Lower lobe of right lung (tissue), 2 donors: ENCODE measurements at regions not wholly inside any gene's neighbourhood (a gene's known extent, or its start where the extent isn't known, plus 50 kb on each side); places are given as distances from the start of the nearest gene placed in this dataset.

ENCODE experiments used
- ATAC-seq, 2 donors: fragments of 200-7000 bp; cut with Tn5 transposase; one replicate each; pipeline ENCODE4 v1.9.1; 2020 to 2022; ENCODE audit warnings: mild to moderate bottlenecking in 2 of 2, moderate library complexity in 2 of 2
- DNase-seq: peaks from one replicate; pipeline ENCODE4 v3.0.0-alpha.2; 2020
- H3K27ac ChIP-seq: fragments of 200-600 bp; one replicate; pipeline ENCODE4 v1.8.0; 2022
- H3K27me3 ChIP-seq: fragments of 200-600 bp; one replicate; pipeline ENCODE4 v1.8.0; 2022; ENCODE audit warnings: low read depth
- H3K36me3 ChIP-seq: fragments of 200-600 bp; one replicate; pipeline ENCODE4 v1.8.0; 2022; ENCODE audit warnings: mild to moderate bottlenecking
- H3K4me1 ChIP-seq: fragments of 200-600 bp; one replicate; pipeline ENCODE4 v1.8.0; 2022
- H3K4me3 ChIP-seq: fragments of 200-600 bp; one replicate; pipeline ENCODE4 v1.8.0; 2022; ENCODE audit warnings: mild to moderate bottlenecking
- H3K9me3 ChIP-seq: fragments of 200-600 bp; one replicate; pipeline ENCODE4 v1.8.0; 2022
- intact Hi-C: fragments of 100-400 bp; cut with DNase I; formaldehyde crosslinking; loops from one replicate; pipeline ENCODE4 v1.11.0; 2022
- TF ChIP-seq, protein P1 (sequence below): fragments of 200-600 bp; IDR thresholded peaks from one replicate; pipeline ENCODE4 v1.8.0; 2022; ENCODE audit warnings: antibody characterized with exemption, mild to moderate bottlenecking
- donor health status: DM: no; HTN: yes; CAD: no; lungs with severe emphysema.

DNA sequence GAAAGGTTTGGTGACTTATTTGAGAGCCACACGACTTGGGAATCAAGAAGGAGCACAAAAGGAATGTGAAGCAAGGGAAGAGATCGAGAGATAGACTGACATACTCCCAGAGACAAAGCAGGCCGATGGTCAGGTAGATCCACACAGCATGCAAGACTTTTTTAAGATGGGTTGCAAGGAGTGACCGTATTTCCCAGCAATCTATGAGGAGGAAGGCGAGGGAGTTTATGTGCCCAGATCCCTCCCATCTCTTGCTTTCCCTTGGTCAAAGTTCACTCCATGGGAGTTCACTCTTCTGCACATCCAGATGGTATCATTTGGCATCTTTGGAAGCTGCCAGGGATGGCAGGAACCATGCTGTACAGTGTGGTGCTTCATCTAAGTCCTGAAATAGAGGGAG is 148.9 kb downstream of the RMI1 start:
- DNase-seq = no peak
- ATAC-seq = no peak

DNA sequence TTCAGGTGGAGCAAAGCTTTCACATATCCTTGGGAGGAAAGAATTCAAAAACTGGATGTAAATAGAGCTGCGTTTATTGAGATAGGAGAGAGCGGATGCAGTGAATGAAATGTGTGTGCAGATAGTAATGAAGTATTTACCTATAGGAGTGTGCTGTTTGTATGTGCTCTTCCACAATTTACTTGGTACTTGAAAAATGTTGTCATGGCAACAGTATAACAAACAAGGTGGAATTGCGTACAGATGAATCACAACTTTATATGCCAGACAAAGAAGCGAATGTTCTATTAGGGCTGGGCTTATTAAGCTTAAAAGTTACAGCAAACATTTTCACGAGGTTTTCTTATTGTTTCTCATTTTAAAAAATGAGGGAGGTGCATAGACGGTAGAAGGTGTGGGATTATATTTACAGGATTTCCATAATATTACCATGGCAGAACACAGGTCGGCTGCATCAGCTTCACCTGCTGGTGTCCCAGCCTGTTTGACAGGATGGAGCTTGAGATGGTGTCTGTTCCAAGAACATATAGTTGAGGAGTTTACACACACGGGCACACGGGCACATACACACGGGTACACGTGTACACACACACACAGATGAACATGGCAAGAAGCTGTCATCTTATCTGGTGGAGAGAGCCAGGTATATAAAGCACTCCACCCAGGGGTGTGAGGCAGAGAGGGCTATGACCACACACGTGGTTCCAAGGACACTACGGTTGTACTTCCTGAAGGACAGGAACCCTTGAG is 155.7 kb downstream of the RMI1 start:
- Histone ChIP-seq H3K27me3 (peaks cover 15% of the 10 kb centered on the region), H3K4me1 (peaks cover 22% of the 10 kb centered on the region), H3K9me3 (no peaks in the 10 kb centered on the region), H3K27ac (no peak overlapping the region), H3K4me3 (no peak overlapping the region), H3K36me3 (no peaks in the 10 kb centered on the region)
- intact Hi-C loops = no loop called here
- TF ChIP-seq, protein P1, sequence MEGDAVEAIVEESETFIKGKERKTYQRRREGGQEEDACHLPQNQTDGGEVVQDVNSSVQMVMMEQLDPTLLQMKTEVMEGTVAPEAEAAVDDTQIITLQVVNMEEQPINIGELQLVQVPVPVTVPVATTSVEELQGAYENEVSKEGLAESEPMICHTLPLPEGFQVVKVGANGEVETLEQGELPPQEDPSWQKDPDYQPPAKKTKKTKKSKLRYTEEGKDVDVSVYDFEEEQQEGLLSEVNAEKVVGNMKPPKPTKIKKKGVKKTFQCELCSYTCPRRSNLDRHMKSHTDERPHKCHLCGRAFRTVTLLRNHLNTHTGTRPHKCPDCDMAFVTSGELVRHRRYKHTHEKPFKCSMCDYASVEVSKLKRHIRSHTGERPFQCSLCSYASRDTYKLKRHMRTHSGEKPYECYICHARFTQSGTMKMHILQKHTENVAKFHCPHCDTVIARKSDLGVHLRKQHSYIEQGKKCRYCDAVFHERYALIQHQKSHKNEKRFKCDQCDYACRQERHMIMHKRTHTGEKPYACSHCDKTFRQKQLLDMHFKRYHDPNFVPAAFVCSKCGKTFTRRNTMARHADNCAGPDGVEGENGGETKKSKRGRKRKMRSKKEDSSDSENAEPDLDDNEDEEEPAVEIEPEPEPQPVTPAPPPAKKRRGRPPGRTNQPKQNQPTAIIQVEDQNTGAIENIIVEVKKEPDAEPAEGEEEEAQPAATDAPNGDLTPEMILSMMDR = no peak
- peak; percentile 73 to 74 for ATAC-seq
- no peak for DNase-seq

More for the DNA sequence above, 148.9 kb downstream of the RMI1 start:
- no peak overlapping the region for H3K4me3 ChIP-seq
- intact Hi-C loops = no loop called here
- H3K36me3 ChIP-seq = no peaks in the 10 kb centered on the region
- no peak overlapping the region for H3K27ac ChIP-seq
- no peaks in the 10 kb centered on the region for H3K4me1 ChIP-seq
- TF ChIP-seq, protein P1 = no peak
- H3K9me3 ChIP-seq = no peaks in the 10 kb centered on the region
- H3K27me3 ChIP-seq = no peaks in the 10 kb centered on the region

DNA sequence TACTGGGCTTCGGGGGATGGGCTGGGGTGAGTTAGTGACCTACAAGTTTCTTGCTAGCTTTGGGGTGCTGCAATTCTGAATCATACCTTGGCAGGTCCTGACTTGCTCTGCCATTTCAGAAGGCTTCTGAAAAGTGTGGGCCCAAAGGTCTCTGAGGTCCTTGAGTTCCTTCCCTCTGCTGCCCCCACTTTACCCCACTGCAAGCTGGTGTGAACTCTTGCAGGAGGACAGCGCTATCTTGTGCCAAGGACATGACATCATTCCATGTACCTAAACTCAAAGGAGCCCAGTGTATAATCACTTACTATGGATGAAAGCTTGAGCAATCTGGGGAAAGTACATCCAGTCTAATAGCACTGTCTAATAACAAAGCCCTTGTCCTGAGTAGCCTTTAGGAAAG is 157.4 kb downstream of the RMI1 start:
- ATAC-seq (no peak), DNase-seq (no peak)
- H3K27ac ChIP-seq = no peak overlapping the region
- H3K4me3 ChIP-seq = no peak overlapping the region
- H3K27me3 ChIP-seq = peaks cover 25% of the 10 kb centered on the region
- peaks cover 22% of the 10 kb centered on the region for H3K4me1 ChIP-seq
- TF ChIP-seq, protein P1 = no peak
- no peaks in the 10 kb centered on the region for H3K9me3 ChIP-seq
- no peaks in the 10 kb centered on the region for H3K36me3 ChIP-seq
- intact Hi-C loops = no loop called here

DNA sequence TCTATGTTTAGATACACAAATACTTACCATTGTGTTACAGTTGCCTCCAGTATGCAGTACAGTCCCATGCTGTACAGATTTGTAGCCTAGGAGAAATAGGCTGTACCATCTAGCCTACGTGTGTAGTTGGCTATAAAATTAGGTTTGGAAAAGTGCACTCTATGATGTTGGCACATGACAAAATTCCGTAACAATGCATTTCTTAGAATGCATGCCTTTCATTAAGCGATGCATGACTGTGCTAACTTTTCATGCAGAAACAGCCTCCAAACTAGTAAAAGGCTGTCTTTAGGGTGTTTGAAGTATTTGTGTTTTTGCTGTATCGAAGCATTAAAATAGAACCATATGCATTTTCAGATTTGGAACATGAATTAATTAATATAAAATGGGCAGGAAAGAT is 157.9 kb downstream of the RMI1 start:
- ATAC-seq (no peak), DNase-seq (no peak)
- Histone ChIP-seq H3K4me1 (peaks cover 22% of the 10 kb centered on the region), H3K36me3 (no peaks in the 10 kb centered on the region), H3K4me3 (no peak overlapping the region), H3K27ac (no peak overlapping the region), H3K27me3 (peaks cover 31% of the 10 kb centered on the region), H3K9me3 (no peaks in the 10 kb centered on the region)
- intact Hi-C loops = no loop called here
- TF ChIP-seq, protein P1 = no peak

DNA sequence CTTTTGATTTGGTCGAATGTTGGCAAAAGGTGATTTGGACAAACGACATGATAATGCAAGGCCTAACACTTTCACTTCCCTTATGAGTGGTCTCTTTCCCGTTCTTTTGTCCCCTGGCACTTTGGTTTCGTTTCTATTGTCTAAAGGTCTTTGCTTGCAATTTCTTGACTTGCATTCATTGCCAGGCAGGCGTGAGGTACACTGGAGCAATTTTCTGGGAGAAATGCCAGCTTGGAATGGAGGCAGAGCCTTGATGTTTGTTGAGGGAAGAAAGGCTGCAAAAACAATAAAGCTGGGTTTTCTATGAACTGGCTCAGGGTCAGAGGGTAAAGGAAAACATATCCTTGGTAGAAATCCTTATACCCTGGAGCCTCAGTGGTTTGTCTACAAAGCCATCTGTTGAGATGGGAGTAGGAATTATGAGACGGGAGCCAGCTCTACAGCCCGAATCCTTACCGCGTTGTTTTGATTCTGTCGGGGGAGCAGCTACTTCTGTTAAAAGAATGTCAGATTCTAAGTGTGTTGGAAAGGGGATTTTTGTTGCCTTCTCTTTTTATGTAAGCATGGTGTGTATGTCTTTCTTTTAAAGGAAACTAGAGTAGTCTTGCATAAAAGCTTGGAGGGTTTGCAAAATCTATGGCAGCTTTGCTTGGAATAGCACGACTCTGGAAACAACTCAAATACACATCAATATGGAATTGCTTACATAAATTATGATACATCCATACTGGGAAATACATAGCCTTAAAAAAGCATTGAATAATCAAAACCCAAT is 158.9 kb downstream of the RMI1 start:
- Histone ChIP-seq H3K27me3 (peaks cover 37% of the 10 kb centered on the region), H3K36me3 (no peaks in the 10 kb centered on the region), H3K4me3 (no peak overlapping the region), H3K4me1 (peaks cover 22% of the 10 kb centered on the region), H3K9me3 (no peaks in the 10 kb centered on the region), H3K27ac (no peak overlapping the region)
- intact Hi-C loops = no loop called here
- peak; percentile 43 to 49 for ATAC-seq
- TF ChIP-seq, protein P1 = no peak
- DNase-seq = no peak
